ENCODE measurements at regions not wholly inside any gene's neighbourhood (a gene's known extent, or its start where the extent isn't known, plus 50 kb on each side); places are given as distances from the start of the nearest gene placed in this dataset.
A peak's percentile ranks its signal among the peaks of the same experiment; 100 is the strongest.
"Not testable (repeated sequence)": the region's sequence is repeated elsewhere in the genome, so short reads cannot be mapped to it uniquely, and the experiment has no call there.

GRCh38 chr7:42560866-42561265, 323.9 kb upstream of the GLI3 start:
- DNase-seq, result no peak

- DNase-seq, result not testable (repeated sequence)
Measured at GRCh38 chr7:42554932-42555331, 317.9 kb upstream of the GLI3 start.

GRCh38 chr7:42552227-42552626, 315.2 kb upstream of the GLI3 start:
- DNase-seq, result no peak

GRCh38 chr7:42550706-42551470, 313.9 kb upstream of the GLI3 start:
- DNase-seq, result no peak

GRCh38 chr7:42549866-42550485, 313.0 kb upstream of the GLI3 start:
- no peak for DNase-seq

GRCh38 chr7:42548816-42549611, 312.0 kb upstream of the GLI3 start:
- DNase-seq, result no peak

GRCh38 chr7:42545049-42545724, 308.2 kb upstream of the GLI3 start:
- no peak for DNase-seq

GRCh38 chr7:42543953-42544352, 306.9 kb upstream of the GLI3 start:
- DNase-seq, result no peak

GRCh38 chr7:42542446-42542845, 305.4 kb upstream of the GLI3 start:
- DNase-seq, result not testable (repeated sequence)

GRCh38 chr7:42534441-42534840, 297.4 kb upstream of the GLI3 start:
- DNase-seq, result no peak

GRCh38 chr7:42527004-42527403, 290.0 kb upstream of the GLI3 start:
- no peak for DNase-seq

- no peak for DNase-seq
Measured at GRCh38 chr7:42522227-42522991, 285.4 kb upstream of the GLI3 start.

GRCh38 chr7:42511027-42511426, 274.0 kb upstream of the GLI3 start:
- no peak for DNase-seq

GRCh38 chr7:42506097-42506496, 269.1 kb upstream of the GLI3 start:
- no peak for DNase-seq

GRCh38 chr7:42502022-42502421, 265.0 kb upstream of the GLI3 start:
- DNase-seq, result no peak

- DNase-seq, result no peak
Measured at GRCh38 chr7:42495256-42495655, 258.2 kb upstream of the GLI3 start.

GRCh38 chr7:42494736-42495135, 257.7 kb upstream of the GLI3 start:
- no peak for DNase-seq

GRCh38 chr7:42494199-42494710, 257.2 kb upstream of the GLI3 start:
- no peak for DNase-seq

GRCh38 chr7:42493436-42494198, 256.6 kb upstream of the GLI3 start:
- peak; percentile 10 for DNase-seq

- DNase-seq, result no peak
Measured at GRCh38 chr7:42492920-42493319, 255.9 kb upstream of the GLI3 start.

GRCh38 chr7:42491106-42491505, 254.1 kb upstream of the GLI3 start:
- no peak for DNase-seq
